Liver (tissue), 3 donors: ENCODE measurements at regions not wholly inside any gene's neighbourhood (a gene's known extent, or its start where the extent isn't known, plus 50 kb on each side); places are given as distances from the start of the nearest gene placed in this dataset.

Experiments
- ATF3 ChIP-seq: IDR thresholded peaks from 2 replicates; pipeline ENCODE4 v1.6.1; 2016; ENCODE audit warnings: antibody characterized with exemption
- FOXA2 ChIP-seq: IDR thresholded peaks from 2 replicates; pipeline ENCODE4 v1.6.1; 2016; ENCODE audit warnings: antibody characterized with exemption
- JUND ChIP-seq, 2 donors: IDR thresholded peaks; 2 replicates each; pipeline ENCODE4 v1.6.1; 2016; ENCODE audit warnings: antibody characterized with exemption in 2 of 2
- RAD21 ChIP-seq, 2 donors: IDR thresholded peaks; 2 replicates each; pipeline ENCODE4 v1.6.1; 2016; ENCODE audit warnings: antibody characterized with exemption in 2 of 2, mild to moderate bottlenecking in 2 of 2
- SP1 ChIP-seq: IDR thresholded peaks from 2 replicates; pipeline ENCODE4 v1.6.1; 2018; ENCODE audit warnings: antibody characterized with exemption, mild to moderate bottlenecking
- TAF1 ChIP-seq: conservative IDR thresholded peaks from 2 replicates; pipeline ENCODE4 v1.6.1; 2016; ENCODE audit warnings: antibody characterized with exemption, mild to moderate bottlenecking
- YY1 ChIP-seq: IDR thresholded peaks from 2 replicates; pipeline ENCODE4 v1.6.1; 2016; ENCODE audit warnings: antibody characterized with exemption, mild to moderate bottlenecking
- ZBTB33 ChIP-seq: IDR thresholded peaks from 2 replicates; pipeline ENCODE4 v1.6.1; 2016; ENCODE audit warnings: antibody characterized with exemption
- TF ChIP-seq, protein P1 (sequence below): fragments of 150-350 bp; IDR thresholded peaks from 2 replicates; pipeline ENCODE4 v1.5.1; 2017; ENCODE audit warnings: improper control_type of control experiment, low read depth, low read length; ENCODE audit not compliant: missing input control
- donor health status: healthy.
- donor health status: healthy.

- TF ChIP-seq, protein P1, sequence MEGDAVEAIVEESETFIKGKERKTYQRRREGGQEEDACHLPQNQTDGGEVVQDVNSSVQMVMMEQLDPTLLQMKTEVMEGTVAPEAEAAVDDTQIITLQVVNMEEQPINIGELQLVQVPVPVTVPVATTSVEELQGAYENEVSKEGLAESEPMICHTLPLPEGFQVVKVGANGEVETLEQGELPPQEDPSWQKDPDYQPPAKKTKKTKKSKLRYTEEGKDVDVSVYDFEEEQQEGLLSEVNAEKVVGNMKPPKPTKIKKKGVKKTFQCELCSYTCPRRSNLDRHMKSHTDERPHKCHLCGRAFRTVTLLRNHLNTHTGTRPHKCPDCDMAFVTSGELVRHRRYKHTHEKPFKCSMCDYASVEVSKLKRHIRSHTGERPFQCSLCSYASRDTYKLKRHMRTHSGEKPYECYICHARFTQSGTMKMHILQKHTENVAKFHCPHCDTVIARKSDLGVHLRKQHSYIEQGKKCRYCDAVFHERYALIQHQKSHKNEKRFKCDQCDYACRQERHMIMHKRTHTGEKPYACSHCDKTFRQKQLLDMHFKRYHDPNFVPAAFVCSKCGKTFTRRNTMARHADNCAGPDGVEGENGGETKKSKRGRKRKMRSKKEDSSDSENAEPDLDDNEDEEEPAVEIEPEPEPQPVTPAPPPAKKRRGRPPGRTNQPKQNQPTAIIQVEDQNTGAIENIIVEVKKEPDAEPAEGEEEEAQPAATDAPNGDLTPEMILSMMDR, result no peak
- no peak for TF ChIP-seq ZBTB33
- TF ChIP-seq JUND (IDR thresholded peaks at IDR 0.05), result no peak
- no peak for TF ChIP-seq YY1
- no peak for TF ChIP-seq ATF3
- no peak for TF ChIP-seq SP1
- no peak for TF ChIP-seq RAD21 (IDR thresholded peaks at IDR 0.05)
- no peak for TF ChIP-seq TAF1
- TF ChIP-seq FOXA2, result no peak
These were observed 126.2 kb upstream of the SMYD2 start for GRCh38 chr1:214154596-214155292.
